Tibial artery (tissue), 4 donors: ENCODE measurements at regions not wholly inside any gene's neighbourhood (a gene's known extent, or its start where the extent isn't known, plus 50 kb on each side); places are given as distances from the start of the nearest gene placed in this dataset.

ENCODE experiments used
- DNase-seq, 2 donors: peaks; one replicate each; pipeline ENCODE4 v3.0.0-alpha.2; 2019
- H3K27ac ChIP-seq, 2 donors: fragments of 200-600 bp; sonication (generic) in 1 of 2; 1 replicate in 1 of 2; 2 replicates in 1 of 2; pipeline ENCODE4 v1.5.1; 2018 to 2019; ENCODE audit warnings: mild to moderate bottlenecking in 1 of 2
- H3K27me3 ChIP-seq, 2 donors: fragments of 200-600 bp; sonication (generic) in 1 of 2; one replicate each; pipeline versions ENCODE4 v1.5.1 to v1.6.0; 2016 to 2019
- H3K36me3 ChIP-seq, 3 donors: fragments of 200-600 bp; sonication (generic) in 2 of 3; one replicate each; pipeline ENCODE4 v1.5.1; 2016 to 2019; ENCODE audit warnings: mild to moderate bottlenecking in 2 of 3
- H3K4me1 ChIP-seq, 4 donors: fragments of 200-600 bp; sonication (generic) in 2 of 4; 1 replicate in 3 of 4; 2 replicates in 1 of 4; pipeline ENCODE4 v1.5.1; 2016 to 2019
- H3K4me3 ChIP-seq, 2 donors: fragments of 200-600 bp; sonication (generic) in 1 of 2; 1 replicate in 1 of 2; 2 replicates in 1 of 2; pipeline ENCODE4 v1.5.1; 2018 to 2019; ENCODE audit warnings: mild to moderate bottlenecking in 2 of 2
- H3K9me3 ChIP-seq, 3 donors: fragments of 200-600 bp; sonication (generic) in 1 of 3; one replicate each; pipeline ENCODE4 v1.5.1; 2016 to 2019
- intact Hi-C: fragments of 100-400 bp; cut with DNase I; formaldehyde crosslinking; loops from one replicate; pipeline ENCODE4 v1.15.0; 2023; ENCODE audit warnings: low total_unique reads
- TF ChIP-seq, protein P1 (sequence below), 2 experiments: fragments of 200-600 bp in 1 of 2; fragments of 450-650 bp in 1 of 2; IDR thresholded peaks; one replicate each; pipeline ENCODE4 v1.5.1; 2017 to 2019; ENCODE audit warnings: antibody characterized with exemption in 2 of 2, mild to moderate bottlenecking in 1 of 2, moderate library complexity in 1 of 2

DNA sequence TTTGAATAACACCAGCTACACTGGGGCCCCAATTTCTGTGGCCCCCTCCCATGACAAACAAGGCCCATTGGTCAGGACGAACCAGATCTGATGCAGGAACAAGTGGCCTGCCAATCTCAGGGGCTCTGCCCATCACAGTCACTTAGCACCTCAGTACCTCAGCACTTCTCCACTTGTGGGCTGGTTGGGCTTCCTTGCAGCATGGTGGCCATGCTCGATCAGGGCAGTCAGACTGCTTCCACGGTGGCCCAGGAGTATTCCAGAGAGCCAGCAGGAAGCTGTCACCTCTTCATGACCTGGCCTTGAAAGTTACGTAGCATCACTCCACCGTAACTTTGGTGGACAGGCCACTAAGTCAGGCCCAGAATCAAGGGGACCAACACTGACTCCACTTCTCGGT is 206.5 kb downstream of the AUH start:
- TF ChIP-seq, protein P1, sequence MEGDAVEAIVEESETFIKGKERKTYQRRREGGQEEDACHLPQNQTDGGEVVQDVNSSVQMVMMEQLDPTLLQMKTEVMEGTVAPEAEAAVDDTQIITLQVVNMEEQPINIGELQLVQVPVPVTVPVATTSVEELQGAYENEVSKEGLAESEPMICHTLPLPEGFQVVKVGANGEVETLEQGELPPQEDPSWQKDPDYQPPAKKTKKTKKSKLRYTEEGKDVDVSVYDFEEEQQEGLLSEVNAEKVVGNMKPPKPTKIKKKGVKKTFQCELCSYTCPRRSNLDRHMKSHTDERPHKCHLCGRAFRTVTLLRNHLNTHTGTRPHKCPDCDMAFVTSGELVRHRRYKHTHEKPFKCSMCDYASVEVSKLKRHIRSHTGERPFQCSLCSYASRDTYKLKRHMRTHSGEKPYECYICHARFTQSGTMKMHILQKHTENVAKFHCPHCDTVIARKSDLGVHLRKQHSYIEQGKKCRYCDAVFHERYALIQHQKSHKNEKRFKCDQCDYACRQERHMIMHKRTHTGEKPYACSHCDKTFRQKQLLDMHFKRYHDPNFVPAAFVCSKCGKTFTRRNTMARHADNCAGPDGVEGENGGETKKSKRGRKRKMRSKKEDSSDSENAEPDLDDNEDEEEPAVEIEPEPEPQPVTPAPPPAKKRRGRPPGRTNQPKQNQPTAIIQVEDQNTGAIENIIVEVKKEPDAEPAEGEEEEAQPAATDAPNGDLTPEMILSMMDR (IDR thresholded peaks at IDR 0.05) = no peak
- Histone ChIP-seq H3K36me3 (no peaks in the 10 kb centered on the region), H3K27me3 (no peaks in the 10 kb centered on the region), H3K9me3 (peaks cover 0 to 11% (median 0%) of the 10 kb centered on the region in 3 donors), H3K4me1 (peaks cover 0 to 6% (median 0%) of the 10 kb centered on the region in 4 donors), H3K27ac (no peak overlapping the region), H3K4me3 (no peak overlapping the region)
- intact Hi-C loops = no loop called here
- DNase-seq = no peak

DNA sequence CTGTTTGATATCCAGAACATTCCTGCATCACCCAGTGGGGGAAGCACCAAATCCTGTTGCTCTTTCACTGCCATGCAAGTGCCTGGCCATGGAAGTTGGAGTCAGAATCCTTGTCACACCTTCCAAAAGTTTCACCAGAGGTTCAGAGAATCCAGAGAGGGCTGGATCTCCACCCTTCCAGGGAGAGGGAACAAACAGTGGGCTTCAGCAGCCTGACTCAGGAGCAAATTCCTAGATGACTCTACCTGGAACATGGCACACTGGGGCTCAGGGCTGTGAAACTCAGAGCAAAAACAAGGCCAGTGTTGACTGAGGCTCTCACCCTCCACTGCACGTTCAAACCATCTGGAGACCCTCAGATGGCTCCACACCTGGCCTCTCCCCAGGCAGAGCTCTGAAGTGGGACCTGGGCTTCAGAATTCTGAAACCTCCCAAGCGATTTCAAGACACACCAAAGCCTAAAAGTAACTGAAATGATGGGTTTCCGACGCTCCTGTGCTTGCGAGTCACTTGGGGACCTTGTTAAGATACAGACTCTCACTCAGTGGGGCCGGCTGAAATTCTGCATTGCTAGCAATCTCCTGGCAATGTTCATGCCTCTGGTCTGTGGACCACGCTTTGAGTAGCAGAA is 205.9 kb downstream of the AUH start:
- no peak overlapping the region for H3K27ac ChIP-seq
- intact Hi-C loops = no loop called here
- no peaks in the 10 kb centered on the region for H3K36me3 ChIP-seq
- DNase-seq = no peak
- peaks cover 0 to 5% (median 0%) of the 10 kb centered on the region in 3 donors for H3K9me3 ChIP-seq
- TF ChIP-seq, protein P1 (IDR thresholded peaks at IDR 0.05) = no peak
- H3K4me3 ChIP-seq = no peak overlapping the region
- peaks cover 0 to 8% (median 0%) of the 10 kb centered on the region in 4 donors for H3K4me1 ChIP-seq
- no peaks in the 10 kb centered on the region for H3K27me3 ChIP-seq

DNA sequence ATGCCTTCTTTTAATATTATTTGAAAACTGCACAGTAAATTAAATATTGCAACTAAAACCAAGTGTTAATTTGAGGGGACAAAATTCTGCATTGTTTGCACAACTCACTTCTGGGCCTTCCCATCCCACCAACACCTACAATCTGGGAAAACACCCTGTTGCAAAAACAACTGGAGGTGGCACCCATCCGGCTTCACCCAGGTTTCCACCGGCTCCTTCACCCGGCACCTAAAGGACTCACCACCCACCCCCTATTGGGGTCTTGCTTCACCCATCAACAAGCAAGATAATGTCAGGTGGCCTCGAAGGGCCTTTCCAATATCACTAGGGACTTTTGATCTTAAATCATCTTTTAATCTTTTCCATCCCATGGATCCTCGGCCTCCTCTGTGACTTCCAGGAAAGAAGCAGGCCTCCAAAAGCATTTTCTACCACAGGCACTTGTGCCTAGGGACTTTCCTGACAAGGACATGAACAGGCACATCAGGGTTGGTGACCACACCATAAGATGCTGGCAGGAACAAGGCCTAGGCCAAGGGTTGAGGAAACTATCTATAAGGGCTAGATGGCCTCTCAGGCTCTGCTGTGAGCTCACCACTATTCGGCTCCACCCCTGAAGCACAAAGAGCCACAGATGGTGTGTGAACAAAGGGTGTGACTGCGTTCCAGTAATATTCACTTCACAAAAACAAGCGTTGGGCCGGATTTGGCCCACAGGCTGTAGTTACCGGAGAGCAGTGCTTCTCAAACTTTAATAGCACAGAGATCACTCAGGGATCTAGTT is 205.1 kb downstream of the AUH start:
- TF ChIP-seq, protein P1 (IDR thresholded peaks at IDR 0.05) = no peak
- H3K27ac ChIP-seq = no peak overlapping the region
- no peaks in the 10 kb centered on the region for H3K27me3 ChIP-seq
- H3K36me3 ChIP-seq = no peaks in the 10 kb centered on the region
- H3K4me3 ChIP-seq = no peak overlapping the region
- no peak for DNase-seq
- H3K9me3 ChIP-seq = peaks cover 0 to 5% (median 0%) of the 10 kb centered on the region in 3 donors
- peaks cover 0 to 8% (median 0%) of the 10 kb centered on the region in 4 donors for H3K4me1 ChIP-seq
- intact Hi-C loops = no loop called here

DNA sequence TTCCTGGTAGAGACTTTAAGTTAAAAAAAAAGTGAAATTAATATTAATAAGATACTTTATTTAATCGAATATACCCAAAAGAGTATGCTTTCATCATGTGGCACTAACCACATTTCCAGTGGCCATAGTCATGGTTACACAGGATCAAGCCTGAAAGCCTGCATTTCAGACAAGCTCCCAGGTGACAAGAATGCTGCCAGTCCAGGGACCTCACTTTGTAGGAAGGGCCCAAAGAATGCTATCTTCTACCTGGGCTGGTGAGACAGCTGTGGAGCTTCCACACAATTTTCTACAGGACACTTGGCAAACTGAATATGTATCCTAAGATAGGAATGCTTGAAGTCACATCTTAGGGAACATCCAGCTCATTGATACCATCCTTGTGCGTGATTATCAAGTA is 203.8 kb downstream of the AUH start:
- Histone ChIP-seq H3K4me1 (peaks cover 0 to 8% (median 0%) of the 10 kb centered on the region in 4 donors), H3K4me3 (no peak overlapping the region), H3K27me3 (no peaks in the 10 kb centered on the region), H3K27ac (no peak overlapping the region), H3K36me3 (no peaks in the 10 kb centered on the region), H3K9me3 (peaks cover 0 to 5% (median 0%) of the 10 kb centered on the region in 3 donors)
- DNase-seq = no peak
- TF ChIP-seq, protein P1 (IDR thresholded peaks at IDR 0.05) = no peak
- intact Hi-C loops = no loop called here

DNA sequence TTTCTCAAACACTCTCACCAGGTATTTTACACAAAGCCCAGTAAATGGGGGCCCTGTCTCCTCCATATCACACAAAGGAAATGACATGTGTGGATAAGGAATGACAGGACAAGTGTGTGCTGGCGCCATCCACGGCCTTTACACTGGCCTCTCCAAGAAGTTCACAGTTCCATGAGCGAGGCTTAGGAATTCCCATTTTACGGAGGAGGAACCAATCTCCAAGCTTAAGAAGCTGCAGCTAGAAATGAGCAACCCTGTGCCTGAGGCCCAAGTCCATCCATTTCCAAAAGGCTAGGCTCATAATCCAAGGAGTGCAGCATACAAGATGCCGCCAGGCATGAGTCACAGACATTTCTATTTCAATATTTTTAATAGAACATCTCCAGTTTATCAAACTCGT is 203.4 kb downstream of the AUH start:
- Histone ChIP-seq H3K4me3 (no peak overlapping the region), H3K27ac (no peak overlapping the region), H3K27me3 (no peaks in the 10 kb centered on the region), H3K9me3 (peaks cover 0 to 5% (median 0%) of the 10 kb centered on the region in 3 donors), H3K36me3 (no peaks in the 10 kb centered on the region), H3K4me1 (peaks cover 0 to 8% (median 0%) of the 10 kb centered on the region in 4 donors)
- TF ChIP-seq, protein P1 (IDR thresholded peaks at IDR 0.05) = no peak
- intact Hi-C loops = no loop called here
- no peak for DNase-seq
